ENCODE measurements at regions not wholly inside any gene's neighbourhood (a gene's known extent, or its start where the extent isn't known, plus 50 kb on each side); places are given as distances from the start of the nearest gene placed in this dataset.

DNA sequence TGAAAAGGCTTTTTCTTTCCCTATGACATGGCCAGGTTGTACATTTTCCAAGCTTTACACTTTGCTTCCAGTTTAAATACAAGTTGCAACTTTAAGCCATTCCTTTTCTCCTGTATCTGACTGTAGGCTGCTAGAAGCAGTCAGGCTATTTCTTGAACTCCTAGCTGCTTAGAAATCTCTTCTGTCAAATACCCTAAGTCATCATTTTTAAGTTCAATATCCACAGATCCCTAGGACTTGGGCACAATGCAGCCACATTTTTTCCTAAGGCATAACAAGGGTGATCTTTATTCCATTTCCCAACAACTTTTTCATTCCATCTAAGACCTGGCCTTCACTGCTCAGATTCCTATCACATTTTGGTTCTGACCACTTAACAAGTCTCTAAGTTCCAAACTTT, 142.7 kb upstream of the TUBA3C start:
- TF ChIP-seq POLR2AphosphoS5 (IDR thresholded peaks at IDR 0.05; ENCODE audit: low read depth) = no peak
- no peak for TF ChIP-seq EZH2 (IDR thresholded peaks at IDR 0.05; ENCODE audit: low read depth, unreplicated experiment)
- TF ChIP-seq, protein P1, sequence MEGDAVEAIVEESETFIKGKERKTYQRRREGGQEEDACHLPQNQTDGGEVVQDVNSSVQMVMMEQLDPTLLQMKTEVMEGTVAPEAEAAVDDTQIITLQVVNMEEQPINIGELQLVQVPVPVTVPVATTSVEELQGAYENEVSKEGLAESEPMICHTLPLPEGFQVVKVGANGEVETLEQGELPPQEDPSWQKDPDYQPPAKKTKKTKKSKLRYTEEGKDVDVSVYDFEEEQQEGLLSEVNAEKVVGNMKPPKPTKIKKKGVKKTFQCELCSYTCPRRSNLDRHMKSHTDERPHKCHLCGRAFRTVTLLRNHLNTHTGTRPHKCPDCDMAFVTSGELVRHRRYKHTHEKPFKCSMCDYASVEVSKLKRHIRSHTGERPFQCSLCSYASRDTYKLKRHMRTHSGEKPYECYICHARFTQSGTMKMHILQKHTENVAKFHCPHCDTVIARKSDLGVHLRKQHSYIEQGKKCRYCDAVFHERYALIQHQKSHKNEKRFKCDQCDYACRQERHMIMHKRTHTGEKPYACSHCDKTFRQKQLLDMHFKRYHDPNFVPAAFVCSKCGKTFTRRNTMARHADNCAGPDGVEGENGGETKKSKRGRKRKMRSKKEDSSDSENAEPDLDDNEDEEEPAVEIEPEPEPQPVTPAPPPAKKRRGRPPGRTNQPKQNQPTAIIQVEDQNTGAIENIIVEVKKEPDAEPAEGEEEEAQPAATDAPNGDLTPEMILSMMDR (conservative IDR thresholded peaks at IDR 0.05; ENCODE audit: low read depth in 2 of 2) = no peak
- TF ChIP-seq EZH2phosphoT487 (IDR thresholded peaks at IDR 0.05; ENCODE audit: unreplicated experiment) = no peak
- TF ChIP-seq CREB1 (CRISPR knock-in tag; IDR thresholded peaks at IDR 0.05; ENCODE audit: low read depth) = no peak
- no peak for TF ChIP-seq ZNF331 (CRISPR knock-in tag; IDR thresholded peaks at IDR 0.05; ENCODE audit: low read depth)
- TF ChIP-seq, protein P2, sequence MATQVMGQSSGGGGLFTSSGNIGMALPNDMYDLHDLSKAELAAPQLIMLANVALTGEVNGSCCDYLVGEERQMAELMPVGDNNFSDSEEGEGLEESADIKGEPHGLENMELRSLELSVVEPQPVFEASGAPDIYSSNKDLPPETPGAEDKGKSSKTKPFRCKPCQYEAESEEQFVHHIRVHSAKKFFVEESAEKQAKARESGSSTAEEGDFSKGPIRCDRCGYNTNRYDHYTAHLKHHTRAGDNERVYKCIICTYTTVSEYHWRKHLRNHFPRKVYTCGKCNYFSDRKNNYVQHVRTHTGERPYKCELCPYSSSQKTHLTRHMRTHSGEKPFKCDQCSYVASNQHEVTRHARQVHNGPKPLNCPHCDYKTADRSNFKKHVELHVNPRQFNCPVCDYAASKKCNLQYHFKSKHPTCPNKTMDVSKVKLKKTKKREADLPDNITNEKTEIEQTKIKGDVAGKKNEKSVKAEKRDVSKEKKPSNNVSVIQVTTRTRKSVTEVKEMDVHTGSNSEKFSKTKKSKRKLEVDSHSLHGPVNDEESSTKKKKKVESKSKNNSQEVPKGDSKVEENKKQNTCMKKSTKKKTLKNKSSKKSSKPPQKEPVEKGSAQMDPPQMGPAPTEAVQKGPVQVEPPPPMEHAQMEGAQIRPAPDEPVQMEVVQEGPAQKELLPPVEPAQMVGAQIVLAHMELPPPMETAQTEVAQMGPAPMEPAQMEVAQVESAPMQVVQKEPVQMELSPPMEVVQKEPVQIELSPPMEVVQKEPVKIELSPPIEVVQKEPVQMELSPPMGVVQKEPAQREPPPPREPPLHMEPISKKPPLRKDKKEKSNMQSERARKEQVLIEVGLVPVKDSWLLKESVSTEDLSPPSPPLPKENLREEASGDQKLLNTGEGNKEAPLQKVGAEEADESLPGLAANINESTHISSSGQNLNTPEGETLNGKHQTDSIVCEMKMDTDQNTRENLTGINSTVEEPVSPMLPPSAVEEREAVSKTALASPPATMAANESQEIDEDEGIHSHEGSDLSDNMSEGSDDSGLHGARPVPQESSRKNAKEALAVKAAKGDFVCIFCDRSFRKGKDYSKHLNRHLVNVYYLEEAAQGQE (IDR thresholded peaks at IDR 0.05; ENCODE audit: unreplicated experiment) = no peak
- TF ChIP-seq JUNB (IDR thresholded peaks at IDR 0.05; ENCODE audit: unreplicated experiment) = no peak
